T47D (cell line): ENCODE measurements at regions not wholly inside any gene's neighbourhood (a gene's known extent, or its start where the extent isn't known, plus 50 kb on each side); places are given as distances from the start of the nearest gene placed in this dataset.

ENCODE experiments used
- DNase-seq, 2 experiments: peaks; one replicate each; pipeline versions ENCODE4 v3.0.0 to v3.0.0-alpha.2; 2011 to 2012; ENCODE audit warnings: low read depth in 1 of 2, low spot score in 1 of 2
- JUND ChIP-seq: IDR thresholded peaks from 2 replicates; pipeline ENCODE4 v1.6.1; 2012; ENCODE audit warnings: low read depth
- in situ Hi-C: cut with HindIII; loops from 2 replicates; pipeline ENCODE4 v1.10.0; 2016; ENCODE audit warnings: low sequenced_read_pairs, low pct_unique_long_range_greater_than_20kb

- in situ Hi-C loops: no loop called here
- TF ChIP-seq JUND: no peak
Measured at GRCh38 chr18:75797046-75797445, 369.5 kb upstream of the SMIM21 start.

GRCh38 chr18:75790796-75791195, 363.3 kb upstream of the SMIM21 start:
- no peak for TF ChIP-seq JUND
- in situ Hi-C loops: no loop called here
- no peak for DNase-seq

More at GRCh38 chr18:75797046-75797445, 369.5 kb upstream of the SMIM21 start:
- no peak for DNase-seq

GRCh38 chr18:75790111-75790510, 362.6 kb upstream of the SMIM21 start:
- no peak for DNase-seq
- in situ Hi-C loops: no loop called here
- TF ChIP-seq JUND: no peak

GRCh38 chr18:75785834-75786233, 358.3 kb upstream of the SMIM21 start:
- no peak for TF ChIP-seq JUND

GRCh38 chr18:75785206-75785605, 357.7 kb upstream of the SMIM21 start:
- in situ Hi-C loops: no loop called here
- TF ChIP-seq JUND: no peak
- no peak for DNase-seq

More at GRCh38 chr18:75785834-75786233, 358.3 kb upstream of the SMIM21 start:
- in situ Hi-C loops: no loop called here
- no peak for DNase-seq

GRCh38 chr18:75784390-75784789, 356.9 kb upstream of the SMIM21 start:
- no peak for DNase-seq
- in situ Hi-C loops: no loop called here
- no peak for TF ChIP-seq JUND

GRCh38 chr18:75783566-75784281, 356.2 kb upstream of the SMIM21 start:
- no peak for DNase-seq
- TF ChIP-seq JUND: no peak
- in situ Hi-C loops: no loop called here

- DNase-seq: no peak
- in situ Hi-C loops: no loop called here
- no peak for TF ChIP-seq JUND
Measured at GRCh38 chr18:75782826-75783225, 355.3 kb upstream of the SMIM21 start.

- no peak for DNase-seq
- in situ Hi-C loops: no loop called here
- TF ChIP-seq JUND: no peak
Measured at GRCh38 chr18:75782204-75782603, 354.7 kb upstream of the SMIM21 start.

GRCh38 chr18:75779910-75780309, 352.4 kb upstream of the SMIM21 start:
- no peak for TF ChIP-seq JUND
- no peak for DNase-seq
- in situ Hi-C loops: no loop called here

- DNase-seq: no peak
- no peak for TF ChIP-seq JUND
- in situ Hi-C loops: no loop called here
Measured at GRCh38 chr18:75779450-75779849, 351.9 kb upstream of the SMIM21 start.

GRCh38 chr18:75777630-75778029, 350.1 kb upstream of the SMIM21 start:
- in situ Hi-C loops: no loop called here
- no peak for DNase-seq
- TF ChIP-seq JUND: no peak

- in situ Hi-C loops: no loop called here
- no peak for DNase-seq
- TF ChIP-seq JUND: no peak
Measured at GRCh38 chr18:75775121-75775520, 347.6 kb upstream of the SMIM21 start.

GRCh38 chr18:75773618-75774017, 346.1 kb upstream of the SMIM21 start:
- in situ Hi-C loops: no loop called here
- no peak for TF ChIP-seq JUND
- DNase-seq: no peak
